OCI-LY1 (cell line): ENCODE measurements at regions not wholly inside any gene's neighbourhood (a gene's known extent, or its start where the extent isn't known, plus 50 kb on each side); places are given as distances from the start of the nearest gene placed in this dataset.
A peak's percentile ranks its signal among the peaks of the same experiment; 100 is the strongest.

Source experiments
- H2AFZ ChIP-seq: fragments of 200-600 bp; sonication (generic), shearing (Covaris generic); 2 replicates; pipeline ENCODE4 v1.6.0; 2014; ENCODE audit warnings: antibody characterized with exemption, mild to moderate bottlenecking, low read length
- H3F3A ChIP-seq: fragments of 200-600 bp; sonication (generic), shearing (Covaris generic); 2 replicates; pipeline ENCODE4 v1.6.0; 2014; ENCODE audit warnings: mild to moderate bottlenecking, antibody characterized with exemption, low read length, moderate library complexity; ENCODE audit not compliant: insufficient read depth
- H3K27ac ChIP-seq: fragments of 200-600 bp; sonication (generic); 2 replicates; pipeline ENCODE4 v1.5.1; 2014; ENCODE audit warnings: low read length, mixed run types, mild to moderate bottlenecking, low read depth; ENCODE audit not compliant: poor library complexity, severe bottlenecking
- H3K27me3 ChIP-seq: fragments of 200-600 bp; sonication (generic); 2 replicates; pipeline ENCODE4 v1.6.0; 2014; ENCODE audit warnings: antibody characterized with exemption, mild to moderate bottlenecking, low read length, moderate library complexity; ENCODE audit not compliant: insufficient read depth
- H3K36me3 ChIP-seq: fragments of 200-600 bp; sonication (generic); 2 replicates; pipeline ENCODE4 v1.6.1; 2014; ENCODE audit warnings: mild to moderate bottlenecking, antibody characterized with exemption, low read length, moderate library complexity, mixed read lengths; ENCODE audit not compliant: insufficient read depth
- H3K4me1 ChIP-seq: fragments of 200-600 bp; sonication (generic); 2 replicates; pipeline ENCODE4 v1.5.1; 2014; ENCODE audit warnings: mild to moderate bottlenecking, low read length, moderate library complexity; ENCODE audit not compliant: insufficient read depth, severe bottlenecking
- H3K4me2 ChIP-seq: fragments of 200-600 bp; sonication (generic), shearing (Covaris generic); 2 replicates; pipeline ENCODE4 v1.6.1; 2014; ENCODE audit warnings: low read length
- H3K4me3 ChIP-seq: fragments of 200-600 bp; sonication (generic); 2 replicates; pipeline ENCODE4 v1.5.1; 2014; ENCODE audit warnings: low read length, low read depth, mild to moderate bottlenecking, mixed read lengths; ENCODE audit not compliant: poor library complexity, severe bottlenecking
- H3K79me2 ChIP-seq: fragments of 200-600 bp; shearing (Covaris generic); 2 replicates; pipeline ENCODE4 v1.6.1; 2016; ENCODE audit warnings: mixed run types, low read length, mixed read lengths; ENCODE audit not compliant: insufficient read depth
- H3K9ac ChIP-seq: fragments of 200-600 bp; sonication (generic), shearing (Covaris generic); 2 replicates; pipeline ENCODE4 v1.6.1; 2014; ENCODE audit warnings: mild to moderate bottlenecking, low read length, mixed read lengths
- H3K9me2 ChIP-seq: fragments of 200-600 bp; sonication (generic), shearing (Covaris generic); 2 replicates; pipeline ENCODE4 v1.6.1; 2014; ENCODE audit warnings: low read depth, mild to moderate bottlenecking, low read length, mixed read lengths
- H3K9me3 ChIP-seq: fragments of 200-600 bp; shearing (Covaris generic); 2 replicates; pipeline ENCODE4 v1.6.1; 2014; ENCODE audit warnings: low read length, mixed read lengths
- H4K20me1 ChIP-seq: fragments of 200-600 bp; sonication (generic), shearing (Covaris generic); 2 replicates; pipeline ENCODE4 v1.6.0; 2016; ENCODE audit warnings: mild to moderate bottlenecking, low read length; ENCODE audit not compliant: insufficient read depth
- CTCF ChIP-seq: fragments of 200-600 bp; sonication (generic), shearing (Covaris generic); IDR thresholded peaks from 2 replicates; pipeline ENCODE4 v1.5.1; 2017; ENCODE audit warnings: mild to moderate bottlenecking, antibody characterized with exemption, low read length, moderate library complexity, mixed read lengths
- EZH2 ChIP-seq: fragments of 200-600 bp; sonication (generic), shearing (Covaris generic); IDR thresholded peaks from 2 replicates; pipeline ENCODE4 v1.8.0; 2017; ENCODE audit warnings: borderline replicate concordance, mixed run types, mild to moderate bottlenecking, antibody characterized with exemption, low read length, moderate library complexity, mixed read lengths

- peak; percentile 10; the same call in 1 of the 2 replicates for TF ChIP-seq CTCF
- TF ChIP-seq EZH2 = no peak
- Histone ChIP-seq H3K79me2 (no peaks in the 10 kb centered on the region), H3K27ac (no peak overlapping the region), H3K9ac (no peak overlapping the region), H3K27me3 (no peaks in the 10 kb centered on the region), H2AFZ (no peak overlapping the region), H3K4me1 (peaks cover 14% of the 10 kb centered on the region), H3K36me3 (no peaks in the 10 kb centered on the region), H3K4me3 (no peak overlapping the region), H3K9me2 (no peaks in the 10 kb centered on the region), H3F3A (no peaks in the 10 kb centered on the region; the same call in 1 of the 2 replicates), H4K20me1 (no peaks in the 10 kb centered on the region), H3K9me3 (no peaks in the 10 kb centered on the region), H3K4me2 (no peak overlapping the region)
These were observed 103.5 kb upstream of the CARMIL1 start for GRCh38 chr6:25175681-25176080.

- no peaks in the 10 kb centered on the region for H3K9me2 ChIP-seq
- no peak overlapping the region for H3K9ac ChIP-seq
- H3K4me1 ChIP-seq = peaks cover 14% of the 10 kb centered on the region
- no peak overlapping the region for H3K4me3 ChIP-seq
- H3K27ac ChIP-seq = no peak overlapping the region
- no peaks in the 10 kb centered on the region for H4K20me1 ChIP-seq
- TF ChIP-seq EZH2 = no peak
- no peak for TF ChIP-seq CTCF
- no peak overlapping the region for H2AFZ ChIP-seq
- no peaks in the 10 kb centered on the region; the same call in 1 of the 2 replicates for H3F3A ChIP-seq
- H3K4me2 ChIP-seq = no peak overlapping the region
- H3K36me3 ChIP-seq = no peaks in the 10 kb centered on the region
- no peaks in the 10 kb centered on the region for H3K27me3 ChIP-seq
- no peaks in the 10 kb centered on the region for H3K79me2 ChIP-seq
- no peaks in the 10 kb centered on the region for H3K9me3 ChIP-seq
These were observed 102.7 kb upstream of the CARMIL1 start for GRCh38 chr6:25176466-25176865.

GRCh38 chr6:25177500-25178028 lies 101.6 kb upstream of the CARMIL1 start:
- TF ChIP-seq EZH2 (no peak), CTCF (no peak)
- no peak overlapping the region for H3K4me2 ChIP-seq
- peaks cover 14% of the 10 kb centered on the region for H3K4me1 ChIP-seq
- H3K9ac ChIP-seq = no peak overlapping the region
- no peaks in the 10 kb centered on the region; the same call in 1 of the 2 replicates for H3F3A ChIP-seq
- H3K4me3 ChIP-seq = no peak overlapping the region
- no peak overlapping the region for H2AFZ ChIP-seq
- H3K27me3 ChIP-seq = no peaks in the 10 kb centered on the region
- H3K9me3 ChIP-seq = no peaks in the 10 kb centered on the region
- no peaks in the 10 kb centered on the region for H4K20me1 ChIP-seq
- H3K79me2 ChIP-seq = no peaks in the 10 kb centered on the region
- no peaks in the 10 kb centered on the region for H3K9me2 ChIP-seq
- H3K27ac ChIP-seq = no peak overlapping the region
- H3K36me3 ChIP-seq = no peaks in the 10 kb centered on the region
